HL-60 (cell line): ENCODE measurements at regions not wholly inside any gene's neighbourhood (a gene's known extent, or its start where the extent isn't known, plus 50 kb on each side); places are given as distances from the start of the nearest gene placed in this dataset.

Experiments used
- DNase-seq, 2 experiments: peaks; one replicate each; pipeline ENCODE4 v3.0.0-alpha.2; 2010 to 2020; ENCODE audit warnings: low read depth in 1 of 2, low spot score in 1 of 2
- H3K27ac ChIP-seq: fragments of 250-450 bp; sonication (Bioruptor Pico); replicated peaks from 2 replicates; pipeline ENCODE4 v1.5.1; 2020; ENCODE audit warnings: mild to moderate bottlenecking, moderate library complexity
- H3K27me3 ChIP-seq: fragments of 250-450 bp; sonication (Bioruptor Pico); 2 replicates; pipeline ENCODE4 v1.5.1; 2021; ENCODE audit warnings: mild to moderate bottlenecking, moderate library complexity; ENCODE audit not compliant: insufficient read depth, poor library complexity, severe bottlenecking
- H3K4me3 ChIP-seq: replicated peaks from 2 replicates; pipeline ENCODE4 v1.5.1; 2011; ENCODE audit warnings: mild to moderate bottlenecking, control low read depth, low read length; ENCODE audit not compliant: insufficient read depth
- GABPA ChIP-seq: IDR thresholded peaks from 2 replicates; pipeline ENCODE4 v1.6.1; 2012; ENCODE audit warnings: low read depth
- POLR2AphosphoS5 ChIP-seq: IDR thresholded peaks from 2 replicates; pipeline ENCODE4 v1.6.1; 2012; ENCODE audit warnings: low read depth
- REST ChIP-seq: IDR thresholded peaks from 2 replicates; pipeline ENCODE4 v1.6.1; 2012; ENCODE audit warnings: low read depth; ENCODE audit not compliant: insufficient replicate concordance
- SPI1 ChIP-seq: IDR thresholded peaks from 2 replicates; pipeline ENCODE4 v1.6.1; 2012; ENCODE audit warnings: low read depth, mild to moderate bottlenecking, borderline replicate concordance
- TF ChIP-seq, protein P1 (sequence below): IDR thresholded peaks from one replicate; pipeline ENCODE4 v1.5.1; 2011; ENCODE audit warnings: low read length, control low read depth, inconsistent platforms; ENCODE audit not compliant: insufficient read depth

GRCh38 chr13:73499695-73500094 is 440.9 kb downstream of the KLF5 start:
- no peak for DNase-seq
- no peaks in the 10 kb centered on the region for H3K27me3 ChIP-seq
- H3K27ac ChIP-seq, result no peak overlapping the region
- TF ChIP-seq SPI1 (no peak), REST (no peak), POLR2AphosphoS5 (no peak), GABPA (no peak)
- TF ChIP-seq, protein P1, sequence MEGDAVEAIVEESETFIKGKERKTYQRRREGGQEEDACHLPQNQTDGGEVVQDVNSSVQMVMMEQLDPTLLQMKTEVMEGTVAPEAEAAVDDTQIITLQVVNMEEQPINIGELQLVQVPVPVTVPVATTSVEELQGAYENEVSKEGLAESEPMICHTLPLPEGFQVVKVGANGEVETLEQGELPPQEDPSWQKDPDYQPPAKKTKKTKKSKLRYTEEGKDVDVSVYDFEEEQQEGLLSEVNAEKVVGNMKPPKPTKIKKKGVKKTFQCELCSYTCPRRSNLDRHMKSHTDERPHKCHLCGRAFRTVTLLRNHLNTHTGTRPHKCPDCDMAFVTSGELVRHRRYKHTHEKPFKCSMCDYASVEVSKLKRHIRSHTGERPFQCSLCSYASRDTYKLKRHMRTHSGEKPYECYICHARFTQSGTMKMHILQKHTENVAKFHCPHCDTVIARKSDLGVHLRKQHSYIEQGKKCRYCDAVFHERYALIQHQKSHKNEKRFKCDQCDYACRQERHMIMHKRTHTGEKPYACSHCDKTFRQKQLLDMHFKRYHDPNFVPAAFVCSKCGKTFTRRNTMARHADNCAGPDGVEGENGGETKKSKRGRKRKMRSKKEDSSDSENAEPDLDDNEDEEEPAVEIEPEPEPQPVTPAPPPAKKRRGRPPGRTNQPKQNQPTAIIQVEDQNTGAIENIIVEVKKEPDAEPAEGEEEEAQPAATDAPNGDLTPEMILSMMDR, result no peak
- no peak overlapping the region for H3K4me3 ChIP-seq

DNA sequence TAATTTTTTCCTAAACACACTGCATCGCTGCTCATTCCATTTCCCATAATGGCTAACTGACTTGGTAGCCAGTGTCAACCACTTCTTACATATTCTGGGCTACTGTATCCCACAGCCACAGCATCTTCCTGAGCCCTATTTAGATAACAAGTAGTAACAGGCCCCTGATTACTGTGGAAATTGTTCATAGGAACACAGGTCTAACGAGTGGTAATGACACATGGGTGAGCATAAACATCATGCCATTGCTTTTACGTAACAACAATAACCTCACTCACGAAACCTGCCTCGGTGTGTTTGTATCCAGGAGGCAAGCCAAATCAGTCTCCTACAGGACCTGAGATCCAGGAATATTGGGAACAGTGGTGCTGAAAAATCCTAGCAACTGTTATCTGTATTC is 438.6 kb downstream of the KLF5 start:
- Histone ChIP-seq H3K27me3 (no peaks in the 10 kb centered on the region), H3K27ac (no peak overlapping the region), H3K4me3 (no peak overlapping the region)
- TF ChIP-seq SPI1, result no peak
- no peak for TF ChIP-seq POLR2AphosphoS5
- no peak for TF ChIP-seq GABPA
- TF ChIP-seq, protein P1, result no peak
- TF ChIP-seq REST, result no peak
- DNase-seq, result no peak

- TF ChIP-seq REST, result no peak
- TF ChIP-seq, protein P1, result no peak
- TF ChIP-seq GABPA, result no peak
- no peak for TF ChIP-seq SPI1
- no peak for TF ChIP-seq POLR2AphosphoS5
- H3K4me3 ChIP-seq, result no peak overlapping the region
- DNase-seq, result no peak
- no peak overlapping the region for H3K27ac ChIP-seq
- no peaks in the 10 kb centered on the region for H3K27me3 ChIP-seq
These were observed 437.9 kb downstream of the KLF5 start for GRCh38 chr13:73496711-73497110.
